Liver (tissue), 7 donors: ENCODE measurements at regions not wholly inside any gene's neighbourhood (a gene's known extent, or its start where the extent isn't known, plus 50 kb on each side); places are given as distances from the start of the nearest gene placed in this dataset.

Experiments used
- DNase-seq: peaks from one replicate; pipeline ENCODE4 v3.0.0-alpha.2; 2017; ENCODE audit warnings: low spot score
- H3K27ac ChIP-seq, 2 donors: one replicate each; pipeline ENCODE4 v1.7.0; 2013; ENCODE audit warnings: inconsistent platforms in 2 of 2, low read length in 2 of 2, control low read depth in 1 of 2, low read depth in 1 of 2, mild to moderate bottlenecking in 1 of 2
- H3K27me3 ChIP-seq, 4 donors: one replicate each; pipeline versions ENCODE4 v1.6.1 to v1.7.0; 2013; ENCODE audit warnings: low read length in 3 of 4, inconsistent platforms in 1 of 4, mild to moderate bottlenecking in 1 of 4, moderate library complexity in 1 of 4; ENCODE audit not compliant: control insufficient read depth in 4 of 4, insufficient read depth in 4 of 4
- H3K36me3 ChIP-seq, 4 donors: one replicate each; pipeline versions ENCODE4 v1.6.1 to v1.7.0; 2013; ENCODE audit warnings: low read length in 3 of 4, mild to moderate bottlenecking in 3 of 4, low read depth in 1 of 4, moderate library complexity in 1 of 4; ENCODE audit not compliant: control insufficient read depth in 4 of 4, insufficient read depth in 3 of 4
- H3K4me1 ChIP-seq, 4 donors: one replicate each; pipeline versions ENCODE4 v1.6.1 to v1.7.0; 2013; ENCODE audit warnings: low read length in 3 of 4, mild to moderate bottlenecking in 3 of 4, moderate library complexity in 1 of 4; ENCODE audit not compliant: control insufficient read depth in 4 of 4, insufficient read depth in 4 of 4
- H3K4me3 ChIP-seq, 3 donors: one replicate each; pipeline versions ENCODE4 v1.6.1 to v1.7.0; 2013; ENCODE audit warnings: low read length in 3 of 3, control low read depth in 1 of 3, low read depth in 1 of 3, mild to moderate bottlenecking in 1 of 3
- H3K9ac ChIP-seq, 2 donors: one replicate each; pipeline ENCODE4 v1.7.0; 2013; ENCODE audit warnings: low read length in 2 of 2, mild to moderate bottlenecking in 2 of 2, moderate library complexity in 2 of 2, control low read depth in 1 of 2, low read depth in 1 of 2
- H3K9me3 ChIP-seq, 4 donors: one replicate each; pipeline versions ENCODE4 v1.6.1 to v1.7.0; 2013; ENCODE audit warnings: low read length in 3 of 4; ENCODE audit not compliant: control insufficient read depth in 4 of 4
- ATF3 ChIP-seq: IDR thresholded peaks from 2 replicates; pipeline ENCODE4 v1.6.1; 2016; ENCODE audit warnings: antibody characterized with exemption
- FOXA2 ChIP-seq: IDR thresholded peaks from 2 replicates; pipeline ENCODE4 v1.6.1; 2016; ENCODE audit warnings: antibody characterized with exemption
- GABPA ChIP-seq, 2 donors: IDR thresholded peaks in 1 of 2; conservative IDR thresholded peaks in 1 of 2; 2 replicates each; pipeline ENCODE4 v1.6.1; 2016; ENCODE audit warnings: antibody characterized with exemption in 2 of 2, mild to moderate bottlenecking in 1 of 2, moderate library complexity in 1 of 2
- NR2F2 ChIP-seq: IDR thresholded peaks from 2 replicates; pipeline ENCODE4 v1.6.1; 2016; ENCODE audit warnings: antibody characterized with exemption
- REST ChIP-seq: IDR thresholded peaks from 2 replicates; pipeline ENCODE4 v1.6.1; 2016; ENCODE audit warnings: antibody characterized with exemption, mild to moderate bottlenecking
- RXRA ChIP-seq, 2 donors: IDR thresholded peaks; 2 replicates each; pipeline ENCODE4 v1.6.1; 2017 to 2018; ENCODE audit warnings: antibody characterized with exemption in 2 of 2, mild to moderate bottlenecking in 1 of 2
- SP1 ChIP-seq: IDR thresholded peaks from 2 replicates; pipeline ENCODE4 v1.6.1; 2018; ENCODE audit warnings: antibody characterized with exemption, mild to moderate bottlenecking
- TAF1 ChIP-seq: conservative IDR thresholded peaks from 2 replicates; pipeline ENCODE4 v1.6.1; 2016; ENCODE audit warnings: antibody characterized with exemption, mild to moderate bottlenecking
- ZBTB33 ChIP-seq: IDR thresholded peaks from 2 replicates; pipeline ENCODE4 v1.6.1; 2016; ENCODE audit warnings: antibody characterized with exemption
- WGBS: extraction: QIAGEN DNeasy Blood & Tissue Kit; methylation state at CpG from one replicate; pipeline ENCODE4 v1.1.7; 2013; 5-methylcytosine and 5-hydroxymethylcytosine counted together
- donor health status: healthy.
- donor health status: healthy.
- donor health status: healthy.
- donor health status: healthy.

- no peak for DNase-seq
Observed at GRCh38 chr20:24836041-24836533, 113.0 kb upstream of the CST7 start.

GRCh38 chr20:24836661-24837299 is 112.3 kb upstream of the CST7 start:
- Histone ChIP-seq H3K36me3 (no peaks in the 10 kb centered on the region), H3K9me3 (no peaks in the 10 kb centered on the region), H3K27me3 (no peaks in the 10 kb centered on the region), H3K9ac (no peak overlapping the region), H3K4me3 (no peak overlapping the region), H3K4me1 (no peaks in the 10 kb centered on the region), H3K27ac (no peak overlapping the region)
- TF ChIP-seq TAF1 (no peak), RXRA (IDR thresholded peaks at IDR 0.05) (no peak), REST (no peak), NR2F2 (no peak)
- WGBS, result 64% methylated on average over 9 of the region's 9 CpGs
- DNase-seq, result no peak

More at GRCh38 chr20:24836041-24836533, 113.0 kb upstream of the CST7 start:
- H3K4me3 ChIP-seq, result no peak overlapping the region
- no peaks in the 10 kb centered on the region for H3K27me3 ChIP-seq
- H3K4me1 ChIP-seq, result no peaks in the 10 kb centered on the region
- H3K36me3 ChIP-seq, result no peaks in the 10 kb centered on the region
- H3K27ac ChIP-seq, result no peak overlapping the region
- H3K9me3 ChIP-seq, result peaks cover 0 to 2% (median 0%) of the 10 kb centered on the region in 4 donors
- no peak overlapping the region for H3K9ac ChIP-seq
- no peak for TF ChIP-seq GABPA (IDR thresholded peaks at IDR 0.05 in 1 of 2, conservative IDR thresholded peaks at IDR 0.05 in 1 of 2)
- no peak for TF ChIP-seq ATF3
- no peak for TF ChIP-seq ZBTB33
- TF ChIP-seq FOXA2, result no peak
- 85% methylated on average over 3 of the region's 3 CpGs for WGBS

GRCh38 chr20:24837781-24838450 is 111.2 kb upstream of the CST7 start:
- peaks cover 0 to 2% (median 0%) of the 10 kb centered on the region in 4 donors for H3K27me3 ChIP-seq
- H3K4me3 ChIP-seq, result no peak overlapping the region
- no peak overlapping the region for H3K27ac ChIP-seq
- WGBS, result 91% methylated on average over 7 of the region's 7 CpGs
- no peaks in the 10 kb centered on the region for H3K36me3 ChIP-seq
- H3K9me3 ChIP-seq, result no peaks in the 10 kb centered on the region
- no peak for DNase-seq
- H3K4me1 ChIP-seq, result no peaks in the 10 kb centered on the region
- H3K9ac ChIP-seq, result no peak overlapping the region
- TF ChIP-seq ZBTB33 (no peak), NR2F2 (no peak), REST (no peak), RXRA (IDR thresholded peaks at IDR 0.05) (no peak), SP1 (no peak), ATF3 (no peak)
